IMR-90 (cell line): ENCODE measurements at regions not wholly inside any gene's neighbourhood (a gene's known extent, or its start where the extent isn't known, plus 50 kb on each side); places are given as distances from the start of the nearest gene placed in this dataset.

ENCODE experiments used
- ATAC-seq: fragments of 200-7000 bp; cut with Tn5 transposase; 2 replicates; pipeline ENCODE4 v1.9.1; 2020; ENCODE audit warnings: low read depth, mild to moderate bottlenecking, moderate library complexity
- BruUV-seq: library from RNA; stranded (reverse); fragments of 400-500 nt; replicated peaks from 2 replicates; lab custom pipeline; 2021; lab: Mats Ljungman, UMichigan
- CTCF ChIA-PET: fragments of 300-600 bp; formaldehyde crosslinking; extraction: SDS; loops from one replicate; lab custom pipeline; 2021; ENCODE audit warnings: antibody characterized with exemption; lab: Yijun Ruan, JAX
- POLR2A ChIA-PET: fragments of 300-600 bp; sonication (Branson Sonifier 250); formaldehyde crosslinking; loops from one replicate; lab custom pipeline; 2022; ENCODE audit warnings: antibody characterized with exemption; ENCODE audit not compliant: unreplicated experiment; lab: Charles Lee
- DNase-seq: peaks from one replicate; pipeline ENCODE4 v3.0.0; 2013
- H2AFZ ChIP-seq: replicated peaks from 2 replicates; pipeline ENCODE3; 2013; ENCODE audit warnings: low read length, mild to moderate bottlenecking; ENCODE audit not compliant: poor library complexity
- H2AK5ac ChIP-seq: 2 replicates; pipeline ENCODE4 v1.6.1; 2013; ENCODE audit warnings: low read depth, low read length, inconsistent platforms
- H2AK9ac ChIP-seq: replicated peaks from 2 replicates; pipeline ENCODE3; 2013; ENCODE audit warnings: mild to moderate bottlenecking, low read depth, low read length, moderate library complexity; ENCODE audit not compliant: poor library complexity
- H2BK120ac ChIP-seq: 2 replicates; pipeline ENCODE4 v1.6.1; 2013; ENCODE audit warnings: low read depth, low read length, inconsistent platforms
- H2BK15ac ChIP-seq: 3 replicates; pipeline ENCODE4 v1.6.1; 2013; ENCODE audit warnings: low read depth, low read length, inconsistent platforms
- H2BK20ac ChIP-seq: 2 replicates; pipeline ENCODE4 v1.6.1; 2013; ENCODE audit warnings: low read depth, mild to moderate bottlenecking, inconsistent platforms, low read length, moderate library complexity
- H2BK5ac ChIP-seq: 2 replicates; pipeline ENCODE4 v1.6.1; 2013; ENCODE audit warnings: mild to moderate bottlenecking, low read depth, low read length, inconsistent platforms; ENCODE audit not compliant: poor library complexity, severe bottlenecking
- H3K14ac ChIP-seq: replicated peaks from 2 replicates; pipeline ENCODE4 v1.6.1; 2013; ENCODE audit warnings: low read depth, low read length, inconsistent platforms
- H3K18ac ChIP-seq: 2 replicates; pipeline ENCODE4 v1.6.1; 2013; ENCODE audit warnings: low read depth, low read length, control low read depth
- H3K23ac ChIP-seq: 2 replicates; pipeline ENCODE4 v1.6.1; 2013; ENCODE audit warnings: low read depth, low read length, inconsistent platforms
- H3K27ac ChIP-seq: 2 replicates; pipeline ENCODE4 v1.5.1; 2013; ENCODE audit warnings: mild to moderate bottlenecking, control low read depth, low read length; ENCODE audit not compliant: insufficient read depth
- H3K27me3 ChIP-seq: 2 replicates; pipeline ENCODE4 v1.6.1; 2013; ENCODE audit warnings: low read length; ENCODE audit not compliant: control insufficient read depth, insufficient read depth
- H3K36me3 ChIP-seq: 2 replicates; pipeline ENCODE4 v1.6.1; 2013; ENCODE audit warnings: low read length, mixed read lengths; ENCODE audit not compliant: control insufficient read depth, insufficient read depth
- H3K4ac ChIP-seq: 2 replicates; pipeline ENCODE4 v1.6.1; 2013; ENCODE audit warnings: low read depth, low read length, inconsistent platforms
- H3K4me1 ChIP-seq: 2 replicates; pipeline ENCODE4 v1.6.1; 2013; ENCODE audit warnings: low read length, mixed read lengths; ENCODE audit not compliant: control insufficient read depth, insufficient read depth
- H3K4me2 ChIP-seq: 2 replicates; pipeline ENCODE4 v1.6.1; 2013; ENCODE audit warnings: low read depth, mild to moderate bottlenecking, control low read depth, low read length, moderate library complexity
- H3K4me3 ChIP-seq: 2 replicates; pipeline ENCODE4 v1.5.1; 2013; ENCODE audit warnings: low read depth, mild to moderate bottlenecking, control low read depth, low read length, moderate library complexity; ENCODE audit not compliant: insufficient read depth
- H3K56ac ChIP-seq: 2 replicates; pipeline ENCODE4 v1.6.1; 2013; ENCODE audit warnings: low read length, inconsistent platforms; ENCODE audit not compliant: insufficient read depth; ENCODE audit errors: extremely low read depth
- H3K79me1 ChIP-seq, 2 experiments: 2 replicates each; pipeline ENCODE4 v1.6.1; 2013; ENCODE audit warnings: low read length in 2 of 2, inconsistent platforms in 1 of 2, low read depth in 1 of 2
- H3K9ac ChIP-seq: 2 replicates; pipeline ENCODE4 v1.6.1; 2013; ENCODE audit warnings: low read depth, low read length, control low read depth
- H3K9me1 ChIP-seq: 2 replicates; pipeline ENCODE4 v1.6.1; 2013; ENCODE audit warnings: low read length, inconsistent platforms; ENCODE audit not compliant: insufficient read depth
- H3K9me3 ChIP-seq: 2 replicates; pipeline ENCODE4 v1.6.1; 2013; ENCODE audit warnings: low read length; ENCODE audit not compliant: control insufficient read depth, insufficient read depth
- H4K20me1 ChIP-seq: 2 replicates; pipeline ENCODE4 v1.6.1; 2013; ENCODE audit warnings: low read length, inconsistent platforms; ENCODE audit not compliant: insufficient read depth
- H4K5ac ChIP-seq: 2 replicates; pipeline ENCODE4 v1.6.1; 2013; ENCODE audit warnings: mild to moderate bottlenecking, low read depth, low read length, control low read depth
- H4K8ac ChIP-seq, 2 experiments: 2 replicates each; pipeline ENCODE4 v1.6.1; 2013; ENCODE audit warnings: low read depth in 2 of 2, low read length in 2 of 2, control low read depth in 1 of 2, inconsistent platforms in 1 of 2
- H4K91ac ChIP-seq: 2 replicates; pipeline ENCODE4 v1.6.1; 2013; ENCODE audit warnings: low read depth, low read length, inconsistent platforms; ENCODE audit not compliant: insufficient read depth
- BHLHE40 ChIP-seq: fragments of 150-350 bp; IDR thresholded peaks from 2 replicates; pipeline ENCODE4 v1.6.1; 2016; ENCODE audit warnings: mild to moderate bottlenecking, low read depth, low read length
- CHD1 ChIP-seq: IDR thresholded peaks from 2 replicates; pipeline ENCODE4 v1.6.1; 2012; ENCODE audit warnings: low read depth, low read length, improper control_type of control experiment
- FOS ChIP-seq: fragments of 150-350 bp; IDR thresholded peaks from 2 replicates; pipeline ENCODE4 v1.6.1; 2016; ENCODE audit warnings: low read depth, low read length
- MAFK ChIP-seq: IDR thresholded peaks from 2 replicates; pipeline ENCODE4 v1.6.1; 2012; ENCODE audit warnings: low read depth, low read length, improper control_type of control experiment
- MAZ ChIP-seq: IDR thresholded peaks from 2 replicates; pipeline ENCODE4 v1.6.1; 2012; ENCODE audit warnings: low read depth, mild to moderate bottlenecking, low read length, improper control_type of control experiment, moderate library complexity, borderline replicate concordance
- MXI1 ChIP-seq: IDR thresholded peaks from 2 replicates; pipeline ENCODE4 v1.6.1; 2012; ENCODE audit warnings: low read depth, mild to moderate bottlenecking, low read length, moderate library complexity, borderline replicate concordance
- POLR2A ChIP-seq: IDR thresholded peaks from 2 replicates; pipeline ENCODE4 v1.6.1; 2012; ENCODE audit warnings: mild to moderate bottlenecking, low read depth, low read length
- RAD21 ChIP-seq: IDR thresholded peaks from 2 replicates; pipeline ENCODE4 v1.6.1; 2012; ENCODE audit warnings: low read length, improper control_type of control experiment
- RCOR1 ChIP-seq: IDR thresholded peaks from 2 replicates; pipeline ENCODE4 v1.6.1; 2012; ENCODE audit warnings: mild to moderate bottlenecking, low read length, improper control_type of control experiment; ENCODE audit not compliant: insufficient replicate concordance
- RFX5 ChIP-seq: IDR thresholded peaks from 2 replicates; pipeline ENCODE4 v1.8.0; 2012; ENCODE audit warnings: low read depth, mild to moderate bottlenecking, low read length, moderate library complexity
- WGBS, 2 experiments: methylation state at CpG; one replicate each; pipeline versions ENCODE4 v1.1.5 to v1.1.7; 2013; ENCODE audit warnings: missing lambda C conversion rate in 2 of 2; ENCODE audit not compliant: insufficient read length in 1 of 2; ENCODE audit errors: extremely low coverage in 2 of 2; 5-methylcytosine and 5-hydroxymethylcytosine counted together
- dilution Hi-C: fragments of 300-500 bp; cut with HindIII; formaldehyde crosslinking; loops from one replicate; pipeline ENCODE4 v1.14.3; 2018; ENCODE audit warnings: low sequenced_read_pairs; ENCODE audit not compliant: unreplicated experiment
- in situ Hi-C: fragments of 300-500 bp; cut with MboI; formaldehyde crosslinking; loops from 3 replicates; pipeline ENCODE4 v1.14.3; 2019; ENCODE audit warnings: low sequenced_read_pairs, inconsistent platforms, mixed read lengths
- intact Hi-C: fragments of 100-400 bp; cut with micrococcal nuclease; formaldehyde crosslinking; loops from 2 replicates; pipeline ENCODE4 v1.10.0; 2022
- TF ChIP-seq, protein P1 (sequence below): conservative IDR thresholded peaks from 2 replicates; pipeline ENCODE4 v1.5.1; 2012; ENCODE audit warnings: mild to moderate bottlenecking, low read depth, low read length, improper control_type of control experiment
- TF ChIP-seq, protein P2 (sequence below): fragments of 150-350 bp; IDR thresholded peaks from 2 replicates; pipeline ENCODE4 v1.6.1; 2016; ENCODE audit warnings: low read depth, mild to moderate bottlenecking, low read length, moderate library complexity, borderline replicate concordance
- TF ChIP-seq, protein P3 (sequence below): fragments of 150-350 bp; IDR thresholded peaks from 2 replicates; pipeline ENCODE4 v1.6.1; 2017; ENCODE audit warnings: mild to moderate bottlenecking, antibody characterized with exemption, low read length, low read depth

DNA sequence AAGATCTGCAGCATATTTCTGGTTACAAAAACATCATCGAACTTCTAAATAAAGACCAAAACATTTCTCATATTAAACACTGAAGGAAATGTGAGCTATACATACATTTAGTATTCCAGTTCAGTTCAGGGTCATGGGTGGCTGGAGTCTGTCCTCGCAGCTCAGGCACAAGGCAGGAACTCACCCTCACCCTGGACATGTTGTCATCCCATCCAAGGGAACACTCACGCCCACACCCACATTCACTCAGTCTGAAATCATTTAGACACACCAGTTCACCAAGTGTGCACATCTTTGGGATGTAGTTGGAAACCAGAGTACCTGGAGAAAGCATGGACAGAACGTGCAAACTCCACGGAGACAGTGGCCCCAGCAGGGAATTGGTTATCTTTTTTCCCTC is 481.0 kb downstream of the RASEF start:
- in situ Hi-C loops (no loop called here), dilution Hi-C loops (no loop called here), intact Hi-C loops (no loop called here)
- no peak for DNase-seq
- no peak overlapping the region for H3K56ac ChIP-seq
- TF ChIP-seq MAZ (no peak), CHD1 (no peak), RAD21 (no peak), MAFK (no peak), FOS (no peak), RCOR1 (no peak), MXI1 (no peak), RFX5 (no peak), BHLHE40 (no peak), POLR2A (no peak)
- TF ChIP-seq, protein P1, sequence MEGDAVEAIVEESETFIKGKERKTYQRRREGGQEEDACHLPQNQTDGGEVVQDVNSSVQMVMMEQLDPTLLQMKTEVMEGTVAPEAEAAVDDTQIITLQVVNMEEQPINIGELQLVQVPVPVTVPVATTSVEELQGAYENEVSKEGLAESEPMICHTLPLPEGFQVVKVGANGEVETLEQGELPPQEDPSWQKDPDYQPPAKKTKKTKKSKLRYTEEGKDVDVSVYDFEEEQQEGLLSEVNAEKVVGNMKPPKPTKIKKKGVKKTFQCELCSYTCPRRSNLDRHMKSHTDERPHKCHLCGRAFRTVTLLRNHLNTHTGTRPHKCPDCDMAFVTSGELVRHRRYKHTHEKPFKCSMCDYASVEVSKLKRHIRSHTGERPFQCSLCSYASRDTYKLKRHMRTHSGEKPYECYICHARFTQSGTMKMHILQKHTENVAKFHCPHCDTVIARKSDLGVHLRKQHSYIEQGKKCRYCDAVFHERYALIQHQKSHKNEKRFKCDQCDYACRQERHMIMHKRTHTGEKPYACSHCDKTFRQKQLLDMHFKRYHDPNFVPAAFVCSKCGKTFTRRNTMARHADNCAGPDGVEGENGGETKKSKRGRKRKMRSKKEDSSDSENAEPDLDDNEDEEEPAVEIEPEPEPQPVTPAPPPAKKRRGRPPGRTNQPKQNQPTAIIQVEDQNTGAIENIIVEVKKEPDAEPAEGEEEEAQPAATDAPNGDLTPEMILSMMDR = no peak
- TF ChIP-seq, protein P2, sequence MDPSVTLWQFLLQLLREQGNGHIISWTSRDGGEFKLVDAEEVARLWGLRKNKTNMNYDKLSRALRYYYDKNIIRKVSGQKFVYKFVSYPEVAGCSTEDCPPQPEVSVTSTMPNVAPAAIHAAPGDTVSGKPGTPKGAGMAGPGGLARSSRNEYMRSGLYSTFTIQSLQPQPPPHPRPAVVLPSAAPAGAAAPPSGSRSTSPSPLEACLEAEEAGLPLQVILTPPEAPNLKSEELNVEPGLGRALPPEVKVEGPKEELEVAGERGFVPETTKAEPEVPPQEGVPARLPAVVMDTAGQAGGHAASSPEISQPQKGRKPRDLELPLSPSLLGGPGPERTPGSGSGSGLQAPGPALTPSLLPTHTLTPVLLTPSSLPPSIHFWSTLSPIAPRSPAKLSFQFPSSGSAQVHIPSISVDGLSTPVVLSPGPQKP = no peak
- TF ChIP-seq, protein P3, sequence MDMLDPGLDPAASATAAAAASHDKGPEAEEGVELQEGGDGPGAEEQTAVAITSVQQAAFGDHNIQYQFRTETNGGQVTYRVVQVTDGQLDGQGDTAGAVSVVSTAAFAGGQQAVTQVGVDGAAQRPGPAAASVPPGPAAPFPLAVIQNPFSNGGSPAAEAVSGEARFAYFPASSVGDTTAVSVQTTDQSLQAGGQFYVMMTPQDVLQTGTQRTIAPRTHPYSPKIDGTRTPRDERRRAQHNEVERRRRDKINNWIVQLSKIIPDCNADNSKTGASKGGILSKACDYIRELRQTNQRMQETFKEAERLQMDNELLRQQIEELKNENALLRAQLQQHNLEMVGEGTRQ = no peak
- no peak overlapping the region for H3K18ac ChIP-seq
- H2BK15ac ChIP-seq = no peak overlapping the region
- H2AFZ ChIP-seq = no peak overlapping the region
- H2BK5ac ChIP-seq = no peak overlapping the region
- H4K5ac ChIP-seq = no peak overlapping the region
- H3K9me1 ChIP-seq = no peaks in the 10 kb centered on the region; the same call in 1 of the 2 replicates
- no peaks in the 10 kb centered on the region for H3K27me3 ChIP-seq
- H3K9me3 ChIP-seq = no peaks in the 10 kb centered on the region; the same call in 1 of the 2 replicates
- peaks cover 4% of the 10 kb centered on the region; the same call in 1 of the 2 replicates for H3K4me1 ChIP-seq
- H4K91ac ChIP-seq = no peak overlapping the region
- H2BK120ac ChIP-seq = no peak overlapping the region
- H3K36me3 ChIP-seq = no peaks in the 10 kb centered on the region
- no peak overlapping the region for H4K8ac ChIP-seq
- H2AK9ac ChIP-seq = no peak overlapping the region
- BruUV-seq = no TSS peak
- no peak overlapping the region for H3K4me3 ChIP-seq
- no peak overlapping the region for H3K14ac ChIP-seq
- ChIA-PET POLR2A (no interaction called here), CTCF (interaction anchor here (0.8 kb wide), 1 partner anchor 50 kb away, joined by 3 read pairs; no protein-coding TSS in a partner anchor)
- no peak overlapping the region for H3K4me2 ChIP-seq
- H3K23ac ChIP-seq = no peak overlapping the region
- H3K9ac ChIP-seq = no peak overlapping the region
- H4K20me1 ChIP-seq = no peaks in the 10 kb centered on the region
- H3K4ac ChIP-seq = no peak overlapping the region
- H3K79me1 ChIP-seq = no peaks in the 10 kb centered on the region
- no peak overlapping the region for H2BK20ac ChIP-seq
- no peak overlapping the region for H2AK5ac ChIP-seq
- ATAC-seq = no peak
- no peak overlapping the region for H3K27ac ChIP-seq
- WGBS, 2 experiments = no CpG with 5 or more reads among the region's 5 CpGs
